Activated T-cell treated with anti-CD3 and anti-CD28 coated beads for 1 hour (primary cell): ENCODE measurements at regions not wholly inside any gene's neighbourhood (a gene's known extent, or its start where the extent isn't known, plus 50 kb on each side); places are given as distances from the start of the nearest gene placed in this dataset.

ENCODE experiments used
- DNase-seq: peaks from one replicate; pipeline ENCODE4 v3.0.0-alpha.2; 2020; ENCODE audit warnings: low read depth

DNA sequence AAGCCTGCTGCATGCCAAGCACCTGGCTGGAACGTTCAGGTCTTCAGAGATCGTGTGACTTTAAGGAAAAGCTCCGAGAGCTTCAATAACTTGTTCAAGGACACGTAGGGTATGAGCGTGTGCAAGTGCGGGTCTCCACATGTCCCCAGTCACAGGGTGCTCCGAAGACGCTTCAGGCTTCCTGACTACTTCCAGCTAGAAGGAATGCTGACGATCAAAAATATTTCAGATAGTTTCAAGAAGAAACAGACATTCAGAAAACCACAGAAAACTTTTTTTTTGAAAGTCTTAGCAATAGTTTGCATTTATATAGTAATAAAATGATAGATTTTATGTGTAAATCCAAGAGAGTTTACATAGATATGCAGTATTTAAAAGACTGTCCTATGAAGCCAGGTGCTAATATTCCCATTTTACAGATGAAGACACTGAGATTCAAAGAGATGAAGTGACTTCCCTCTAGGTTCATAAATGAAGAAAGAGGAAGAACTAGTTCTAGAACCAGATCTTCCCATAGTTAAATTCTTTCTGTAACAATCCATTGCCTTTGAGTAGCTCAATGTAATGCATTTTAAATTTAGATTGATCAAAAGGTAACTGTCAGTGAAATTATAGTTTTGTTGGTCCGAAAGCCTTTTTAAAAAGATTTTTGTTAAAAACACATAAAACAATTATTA, 247.6 kb downstream of the MYLK4 start:
- no peak for DNase-seq

DNA sequence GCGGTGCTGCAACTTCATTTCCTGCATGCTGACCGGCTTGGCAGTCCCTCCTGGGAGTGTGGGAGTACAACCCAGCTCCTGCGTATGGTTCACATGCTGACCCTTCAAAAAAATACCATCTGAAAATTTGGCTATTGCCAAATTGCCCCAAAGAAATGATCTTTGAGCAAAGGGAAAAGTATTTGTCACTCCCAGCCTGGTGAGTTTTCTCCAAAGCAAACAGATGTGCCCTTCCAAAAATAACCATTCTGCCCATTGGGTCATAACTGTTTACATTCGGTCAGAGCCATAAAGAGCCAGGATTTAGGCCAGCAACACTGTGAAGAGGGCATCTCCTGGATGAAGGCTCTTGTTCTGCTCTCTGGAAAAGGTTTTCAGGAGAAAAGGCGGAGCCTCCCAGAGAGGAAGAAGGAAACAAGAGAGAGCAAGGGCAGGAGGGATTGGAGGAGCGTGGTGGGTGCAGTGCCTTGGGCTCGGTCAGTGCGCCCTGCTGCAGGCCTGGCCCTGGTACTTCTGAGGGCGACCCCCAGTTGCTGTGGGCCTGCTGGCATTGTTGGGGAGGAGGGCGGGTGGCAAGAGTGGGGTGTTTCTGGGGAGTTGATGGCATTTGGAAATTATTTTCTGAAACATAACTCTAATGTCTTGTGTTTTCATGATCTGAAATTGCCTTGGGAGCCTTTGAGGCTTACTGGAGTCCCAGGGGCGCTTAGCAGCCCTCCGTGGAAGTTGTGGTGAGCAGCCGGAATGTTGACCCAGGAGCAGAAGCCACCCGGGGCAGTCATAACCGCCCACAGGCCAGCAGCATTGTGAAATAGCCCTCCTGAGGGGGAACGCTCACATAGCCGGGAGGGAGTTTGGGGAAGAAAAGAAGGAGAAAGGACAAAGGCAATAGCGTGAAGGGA, 248.4 kb downstream of the MYLK4 start:
- DNase-seq: no peak

DNA sequence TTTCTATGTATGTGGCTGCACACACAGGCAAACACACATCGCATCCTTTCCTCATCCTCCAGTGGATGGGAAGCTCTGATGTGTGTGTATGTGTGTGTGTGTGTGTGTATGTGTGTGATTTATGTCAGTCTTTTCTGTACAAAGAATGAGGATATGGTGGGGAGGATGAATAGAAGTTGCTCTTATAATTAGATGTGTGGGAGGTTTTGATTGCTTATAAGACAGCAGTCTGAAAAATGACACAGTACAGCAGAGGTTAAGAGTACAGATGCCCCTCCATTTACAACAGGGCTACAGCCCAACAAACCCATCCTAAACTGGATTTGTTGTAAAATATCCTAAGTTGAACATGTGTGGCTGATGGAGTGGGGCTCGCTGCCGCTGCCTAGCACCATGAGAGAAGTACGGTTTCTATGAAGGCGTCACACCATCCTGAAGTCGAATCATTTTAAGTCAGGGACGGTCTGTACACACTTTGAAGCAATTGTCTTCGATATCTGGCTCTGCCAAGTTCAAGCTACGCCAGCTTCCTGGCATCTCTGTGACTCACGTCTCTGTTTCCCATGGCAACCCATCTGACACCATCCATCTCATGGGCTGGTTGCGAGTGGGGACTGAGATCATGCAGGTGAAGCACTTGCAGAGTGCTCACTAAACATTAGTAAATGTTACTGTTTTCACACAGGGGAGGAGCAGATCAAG, 252.6 kb downstream of the MYLK4 start:
- DNase-seq: no peak

DNA sequence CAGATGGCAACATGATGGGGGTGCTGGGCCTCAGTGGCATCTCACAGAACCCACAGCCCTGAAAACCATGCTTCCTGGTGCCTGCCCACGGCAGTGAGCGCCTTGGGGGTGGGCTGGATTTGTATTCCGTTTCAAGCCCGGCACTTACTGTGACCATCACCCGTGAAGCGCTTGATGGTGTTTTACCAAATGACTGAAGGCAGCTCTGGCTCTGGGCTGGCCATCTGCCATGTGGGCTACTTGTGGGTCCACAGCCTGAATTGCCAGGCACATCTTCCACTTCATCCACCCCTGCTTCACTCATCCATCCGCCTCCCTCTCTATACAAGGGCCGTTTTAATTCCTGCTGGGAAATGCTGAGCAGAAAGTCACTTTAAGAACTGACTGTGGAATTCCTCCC, 250.9 kb upstream of the GMDS start:
- DNase-seq: no peak

DNA sequence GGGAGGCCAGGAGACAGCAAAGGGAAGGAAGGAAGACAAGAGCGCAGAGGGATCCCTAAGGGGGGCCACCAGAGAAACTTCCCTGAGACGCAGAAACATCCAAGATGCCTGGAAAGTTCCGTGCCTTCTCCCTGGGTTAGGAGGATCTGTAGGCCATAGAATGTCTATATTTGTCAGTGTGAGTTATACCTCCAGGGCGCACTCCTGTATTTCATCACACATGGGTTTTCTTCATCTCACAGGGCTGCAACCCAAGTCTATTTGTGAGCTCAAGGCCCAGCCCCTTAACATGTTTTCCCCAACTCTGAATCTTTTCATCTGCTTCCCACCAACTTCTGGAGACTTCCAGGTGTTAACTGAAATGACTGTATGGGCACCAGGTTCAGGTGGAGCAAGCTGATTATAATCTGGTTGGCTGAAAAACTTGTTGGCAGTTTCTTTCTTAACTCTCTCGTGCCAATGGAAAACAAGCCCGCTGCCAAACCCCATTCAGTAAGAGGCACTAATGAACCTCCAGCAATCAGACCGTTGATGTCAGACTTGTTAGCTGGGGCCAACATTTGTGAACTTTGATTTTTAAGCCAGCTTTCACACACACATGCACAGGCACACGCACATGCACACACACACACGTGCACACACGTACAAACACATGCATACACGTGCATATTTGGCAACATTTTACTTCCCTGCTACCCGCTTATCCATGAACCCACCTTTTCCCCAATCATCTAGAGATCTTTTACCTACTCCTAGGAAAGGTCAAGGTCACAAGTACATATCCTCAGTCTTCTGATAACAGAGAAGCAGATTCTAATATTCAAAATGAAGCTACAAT, 247.5 kb upstream of the GMDS start:
- DNase-seq: no peak

DNA sequence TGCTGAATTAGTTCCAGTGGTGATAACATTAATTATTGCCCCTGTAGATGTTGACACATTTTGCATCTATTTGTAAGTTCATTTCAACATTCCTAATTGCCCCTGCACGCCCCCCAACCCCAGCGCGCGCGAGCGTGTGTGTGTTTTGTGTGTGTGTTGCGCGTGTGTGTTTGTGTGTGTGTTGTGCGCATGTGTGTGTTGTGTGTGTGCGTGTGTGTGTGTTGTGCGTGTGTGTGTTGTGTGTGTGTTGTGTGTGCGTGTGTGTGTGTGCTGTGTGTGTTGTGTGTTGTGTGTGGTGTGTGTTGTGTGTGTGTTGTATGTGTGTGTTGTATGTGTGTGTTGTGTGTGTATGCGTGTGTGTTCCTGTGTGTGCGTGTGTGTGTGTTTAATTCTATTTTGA, 245.7 kb upstream of the GMDS start:
- DNase-seq: no peak

DNA sequence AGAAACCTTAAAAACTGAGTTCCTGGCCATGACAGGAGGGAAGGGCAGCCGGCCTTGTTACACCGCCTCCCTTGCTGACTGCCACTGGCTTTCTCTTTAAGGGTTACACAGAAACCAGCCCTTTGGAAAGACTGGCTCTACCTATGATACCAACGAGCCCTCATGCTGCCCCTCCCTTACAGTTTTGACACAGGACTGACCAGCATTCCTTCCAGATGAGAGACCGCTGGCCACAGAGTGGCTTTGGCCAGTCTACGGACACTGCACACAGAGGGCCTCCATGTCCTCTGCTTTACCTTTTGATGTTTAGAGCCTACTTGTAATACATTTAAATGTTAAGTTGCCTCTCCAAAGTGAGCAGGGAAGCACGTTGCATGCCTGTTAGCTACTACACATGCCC, 243.2 kb upstream of the GMDS start:
- DNase-seq: no peak

DNA sequence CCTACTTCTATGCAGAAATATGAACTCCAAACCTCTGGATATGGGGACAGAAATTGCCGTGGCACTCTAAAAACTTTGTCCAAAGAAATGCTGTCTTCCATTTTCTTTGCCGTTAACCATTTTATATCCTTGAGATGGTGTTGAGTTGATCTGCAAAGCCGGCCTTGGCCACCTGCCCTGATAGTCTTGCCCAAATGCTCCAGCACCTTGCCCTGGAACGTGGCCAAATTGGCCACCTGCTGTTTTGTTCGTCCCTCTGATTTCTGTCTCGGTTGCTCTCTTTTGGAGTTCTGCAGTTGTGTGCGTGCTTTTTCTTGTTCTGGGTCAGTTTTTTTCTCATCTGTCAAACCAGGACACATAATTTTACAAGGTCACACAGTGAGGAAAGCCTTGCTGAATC, 239.7 kb upstream of the GMDS start:
- no peak for DNase-seq

DNA sequence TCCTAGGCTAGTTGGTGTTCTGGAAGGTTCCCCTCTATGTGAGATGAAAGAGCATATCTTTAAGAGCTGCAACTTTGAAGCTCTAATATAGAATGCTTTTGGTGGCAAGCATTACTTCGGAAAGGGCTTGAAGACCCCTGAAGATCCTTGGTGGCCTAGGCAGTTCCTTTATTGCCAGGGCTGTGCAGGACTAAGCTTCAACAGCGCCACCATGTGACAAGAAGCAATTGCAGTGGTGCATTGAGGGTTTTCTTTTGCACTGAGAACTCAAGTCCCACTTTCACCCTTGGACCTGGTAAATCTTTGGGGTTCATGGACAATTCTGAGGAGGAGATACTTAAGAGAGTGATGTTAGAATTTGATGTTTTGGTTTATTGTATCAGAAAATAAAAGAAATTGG, 237.4 kb upstream of the GMDS start:
- DNase-seq: no peak

DNA sequence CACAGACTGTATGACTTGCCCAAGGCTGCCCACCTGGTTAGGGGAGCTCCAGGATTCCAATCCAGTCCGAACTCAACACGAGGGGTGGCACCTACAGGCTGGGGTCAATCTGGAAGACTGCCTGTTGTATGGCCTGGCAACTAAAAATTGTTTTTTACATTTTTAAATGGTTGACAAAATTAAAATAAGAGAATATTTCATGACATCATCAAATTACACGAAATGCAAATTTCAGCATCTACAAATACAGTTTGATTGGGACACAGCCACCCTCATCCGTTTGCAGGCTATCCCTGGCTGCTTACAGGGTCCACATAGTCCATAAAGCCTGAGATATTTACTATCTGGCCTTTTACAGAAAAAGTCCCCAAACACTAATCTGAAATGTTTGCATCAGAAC, 235.9 kb upstream of the GMDS start:
- DNase-seq: no peak

DNA sequence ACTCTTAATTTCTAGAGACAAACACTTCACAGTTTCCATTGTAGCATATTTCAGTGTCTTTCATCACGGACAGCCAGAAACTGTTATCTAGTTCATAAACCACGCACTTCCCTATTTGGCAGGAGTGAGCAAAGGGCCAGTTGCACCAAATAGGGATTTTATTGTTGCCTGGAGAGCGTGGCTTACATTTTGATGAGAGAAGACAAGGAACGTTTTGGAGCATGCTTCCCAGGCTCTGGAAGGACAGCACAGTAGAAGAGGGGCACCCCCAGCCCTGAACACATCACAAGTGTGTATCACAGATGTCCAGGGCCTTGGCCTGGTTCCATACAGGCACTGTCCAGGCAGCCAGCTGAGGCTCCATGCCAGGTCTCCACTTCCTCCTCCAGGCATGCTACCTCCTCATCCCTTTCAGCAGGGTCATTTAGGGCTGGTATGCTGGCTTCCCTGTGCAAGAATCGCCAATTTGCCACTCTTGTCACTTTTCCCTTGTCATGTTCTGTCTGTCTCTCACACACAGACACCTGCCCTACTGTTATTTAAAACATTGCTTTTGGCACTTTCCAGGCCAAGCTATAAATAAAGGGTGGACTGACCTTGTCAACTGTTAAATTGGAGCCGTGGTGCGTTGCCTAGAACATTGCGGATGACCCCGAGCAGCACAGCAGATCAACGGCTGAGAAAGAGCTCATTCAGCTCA, 235.0 kb upstream of the GMDS start:
- DNase-seq: no peak

DNA sequence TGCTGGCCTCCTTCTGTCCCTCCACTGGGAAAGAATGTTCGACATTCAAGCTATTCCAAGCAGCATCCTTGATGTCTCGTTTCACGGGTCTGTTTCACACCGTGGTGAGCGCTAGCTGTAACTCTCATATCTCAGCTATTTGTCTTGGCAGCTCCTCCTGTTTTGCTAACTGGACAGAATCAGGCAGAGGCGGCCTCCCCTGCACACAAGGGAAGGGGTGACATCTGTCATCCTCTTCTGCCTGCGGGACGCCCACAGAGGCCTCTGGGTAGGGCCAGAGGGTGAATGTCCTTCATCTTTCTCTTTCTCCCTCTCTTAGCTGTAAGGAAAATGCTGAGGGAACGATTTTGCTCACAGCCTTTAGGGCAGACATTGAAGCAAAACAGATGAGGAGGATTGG, 232.8 kb upstream of the GMDS start:
- DNase-seq: no peak

DNA sequence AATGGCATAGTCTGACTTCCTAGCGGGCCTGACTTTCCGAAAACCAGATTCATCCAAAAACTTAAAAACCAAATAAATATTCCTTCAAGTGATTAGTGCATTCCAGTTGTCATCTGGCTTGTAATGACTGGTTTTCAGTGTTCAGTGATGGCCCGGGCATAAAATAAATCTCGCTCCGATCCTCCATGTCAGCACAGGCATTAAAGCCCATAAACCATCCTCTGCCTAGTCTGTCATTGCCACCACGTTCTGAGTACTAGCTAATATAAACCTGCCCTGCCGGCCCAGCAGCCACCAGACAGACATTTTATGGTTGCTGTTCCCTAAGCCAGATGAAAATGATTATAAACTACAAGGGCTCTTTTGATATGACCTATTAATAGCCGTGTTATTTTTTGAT, 232.3 kb upstream of the GMDS start:
- no peak for DNase-seq

DNA sequence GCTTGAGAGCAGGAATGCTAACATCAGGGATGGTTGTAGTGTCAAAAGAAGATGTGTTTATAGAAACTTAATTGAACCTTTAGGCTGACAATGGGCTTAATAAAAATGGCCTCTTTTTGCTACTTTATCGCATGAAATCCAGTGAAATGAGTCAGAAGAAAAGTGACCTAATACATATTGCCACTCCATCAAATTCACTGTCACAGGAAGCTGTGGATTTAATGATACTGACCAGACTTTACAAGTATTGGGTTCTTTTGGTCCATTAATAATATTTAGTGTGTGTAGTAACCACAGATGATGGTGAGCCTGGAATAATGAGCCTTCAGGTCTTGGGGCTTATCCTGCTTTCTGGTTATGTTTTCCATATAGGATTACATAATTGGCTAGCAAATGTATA, 231.8 kb upstream of the GMDS start:
- no peak for DNase-seq

DNA sequence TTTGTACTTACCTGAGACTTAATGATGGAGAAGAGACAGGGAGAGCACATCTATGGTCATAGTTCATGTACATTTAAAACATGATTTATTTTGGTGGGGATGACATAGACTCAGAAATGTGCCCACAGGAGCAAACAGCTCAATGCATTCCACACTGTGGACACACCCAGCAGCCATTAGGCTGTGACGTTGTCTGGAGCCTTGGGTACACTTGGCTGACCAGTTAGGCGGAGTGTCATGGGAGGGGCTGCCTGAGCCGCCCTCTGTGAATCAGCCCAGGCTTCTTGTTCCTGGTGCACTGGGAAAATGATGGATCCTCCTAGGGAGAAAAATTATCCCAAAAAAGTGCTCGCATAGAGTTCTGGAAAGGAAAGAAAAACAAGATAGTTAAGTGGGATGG, 231.0 kb upstream of the GMDS start:
- no peak for DNase-seq

DNA sequence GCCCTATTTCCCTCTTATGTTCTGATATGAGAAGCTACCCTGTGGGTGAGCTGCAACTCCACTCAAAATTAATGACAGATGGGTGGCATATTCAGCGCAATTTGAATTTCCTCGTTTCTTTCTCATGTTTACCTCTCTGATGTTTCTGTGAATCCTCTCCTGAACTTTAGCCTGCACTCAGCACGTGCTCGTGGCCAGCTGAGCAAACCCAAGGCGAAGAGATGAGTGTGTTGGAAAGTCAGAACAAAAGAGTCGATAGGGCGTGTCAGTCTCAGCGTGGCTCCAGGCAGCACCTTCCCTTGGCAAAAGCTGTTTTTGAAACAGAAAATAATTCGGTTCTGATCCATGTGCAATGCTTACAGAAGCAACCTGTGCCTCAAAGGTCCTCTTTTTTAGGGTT, 226.1 kb upstream of the GMDS start:
- no peak for DNase-seq

DNA sequence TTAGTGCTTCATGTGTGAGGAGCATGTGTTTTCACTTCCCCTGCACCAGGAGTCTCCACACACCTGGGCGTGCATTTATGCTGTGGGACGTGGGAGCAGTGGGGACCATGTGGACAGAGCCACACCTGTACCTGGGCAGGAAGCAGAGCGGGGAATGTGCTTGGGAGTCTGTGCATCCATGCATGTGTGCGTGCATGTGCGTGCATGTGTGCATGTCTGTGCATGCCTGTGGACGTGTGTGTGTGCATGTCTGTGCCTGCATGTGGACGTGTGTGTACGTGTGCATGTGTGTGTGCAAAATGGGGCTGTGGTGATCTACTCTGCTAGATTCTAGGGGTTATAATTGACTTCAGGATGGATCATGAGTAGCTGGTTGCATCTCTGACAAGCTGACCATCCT, 224.0 kb upstream of the GMDS start:
- DNase-seq: no peak

DNA sequence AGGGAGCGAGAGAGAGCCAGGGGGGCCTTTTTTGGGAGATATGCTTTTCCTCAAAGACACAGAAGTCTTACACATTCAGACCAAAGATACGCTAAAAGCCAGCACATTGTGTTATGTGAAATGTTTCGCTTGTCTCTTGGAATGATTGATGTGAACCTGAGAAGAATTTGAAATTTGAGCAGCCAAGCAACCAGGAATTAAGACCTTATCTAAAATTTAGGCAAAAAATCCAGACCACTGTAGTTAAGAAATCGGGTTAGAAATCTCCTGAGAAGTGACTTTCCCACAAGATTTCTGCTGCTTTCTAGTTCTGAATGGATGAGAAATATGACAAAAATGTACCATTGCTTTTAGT, 223.2 kb upstream of the GMDS start:
- DNase-seq: no peak

DNA sequence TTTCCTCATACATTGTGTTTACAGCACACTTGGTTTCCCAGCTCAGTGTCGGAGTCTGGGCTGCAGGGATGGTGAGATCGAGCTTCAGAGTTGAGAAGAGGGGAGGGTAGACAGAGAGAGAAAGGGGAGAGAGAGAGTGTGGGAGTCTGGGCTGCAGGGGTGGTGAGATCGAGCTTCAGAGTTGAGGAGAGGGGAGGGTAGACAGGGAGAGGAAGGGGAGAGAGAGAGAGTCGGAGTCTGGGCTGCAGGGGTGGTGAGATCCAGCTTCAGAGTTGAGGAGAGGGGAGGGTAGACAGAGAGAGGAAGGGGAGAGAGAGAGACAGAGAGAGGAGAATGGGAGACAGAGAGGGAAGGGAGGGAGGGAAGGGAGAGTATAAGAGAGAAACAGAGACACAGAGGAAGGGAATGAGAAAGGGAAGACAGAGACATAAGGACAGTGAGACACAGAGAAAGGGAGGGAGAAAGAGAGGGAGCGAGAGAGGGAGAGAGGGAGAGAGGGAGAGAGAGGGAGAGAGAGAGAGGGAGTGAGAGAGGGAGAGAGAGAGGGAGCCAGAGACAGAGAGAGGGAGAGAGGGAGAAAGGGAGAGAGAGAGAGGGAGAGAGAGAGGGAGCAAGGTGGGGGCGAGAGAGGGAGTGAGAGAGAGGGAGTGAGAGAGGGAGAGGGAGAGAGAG, 222.7 kb upstream of the GMDS start:
- DNase-seq: no peak

DNA sequence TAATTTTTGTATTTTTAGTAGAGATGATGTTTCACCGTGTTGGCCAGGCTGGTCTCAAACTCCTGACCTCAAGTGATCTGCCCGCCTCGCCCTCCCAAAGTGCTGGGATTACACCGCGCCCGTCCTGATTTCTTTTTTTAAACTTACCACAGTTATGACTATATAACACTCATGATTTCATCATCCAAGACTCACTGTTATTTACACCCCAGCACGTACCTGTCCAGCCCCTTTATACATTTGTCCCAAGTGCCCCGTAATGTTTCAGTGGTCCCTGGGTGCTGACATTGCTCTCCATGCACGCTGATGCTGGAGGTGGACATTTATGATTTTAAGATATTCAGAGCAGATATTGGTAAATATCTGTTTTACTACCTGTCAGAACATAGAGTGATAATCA, 219.9 kb upstream of the GMDS start:
- DNase-seq: no peak

DNA sequence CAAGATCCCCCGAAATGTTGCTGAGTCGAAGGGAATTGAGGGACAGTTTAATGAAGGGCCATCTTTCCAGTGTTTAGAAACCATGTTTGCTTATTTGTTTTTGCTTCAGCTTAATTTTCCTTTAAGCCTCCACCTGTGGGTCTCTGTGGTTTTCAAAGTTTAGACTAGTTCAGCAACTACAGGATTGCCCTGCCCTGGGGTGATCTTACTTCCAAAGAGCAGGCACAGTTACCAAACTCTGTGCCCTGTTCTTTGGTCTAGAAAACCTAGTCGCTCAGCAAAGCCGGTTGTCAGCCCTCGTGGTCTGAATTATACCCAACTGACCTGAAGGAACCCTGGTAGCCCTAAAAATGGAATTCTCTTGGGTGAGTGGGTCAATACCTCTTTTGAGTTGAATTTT, 219.2 kb upstream of the GMDS start:
- DNase-seq: no peak
